ENCODE measurements at regions not wholly inside any gene's neighbourhood (a gene's known extent, or its start where the extent isn't known, plus 50 kb on each side); places are given as distances from the start of the nearest gene placed in this dataset.

- no peak for TF ChIP-seq CTCF (IDR thresholded peaks at IDR 0.05)
- TF ChIP-seq POLR2A (IDR thresholded peaks at IDR 0.05) = no peak
Observed at GRCh38 chr16:48041981-48042421, 113.8 kb downstream of the ABCC12 start.

Data from body of pancreas (tissue), 4 donors.